CD4-positive, alpha-beta T cell treated with Interleukin-1 beta for 1 hour (primary cell): ENCODE measurements at regions not wholly inside any gene's neighbourhood (a gene's known extent, or its start where the extent isn't known, plus 50 kb on each side); places are given as distances from the start of the nearest gene placed in this dataset.

ENCODE experiments used
- DNase-seq, 2 donors: peaks; one replicate each; pipeline ENCODE4 v3.0.0-alpha.2; 2020 to 2022

DNA sequence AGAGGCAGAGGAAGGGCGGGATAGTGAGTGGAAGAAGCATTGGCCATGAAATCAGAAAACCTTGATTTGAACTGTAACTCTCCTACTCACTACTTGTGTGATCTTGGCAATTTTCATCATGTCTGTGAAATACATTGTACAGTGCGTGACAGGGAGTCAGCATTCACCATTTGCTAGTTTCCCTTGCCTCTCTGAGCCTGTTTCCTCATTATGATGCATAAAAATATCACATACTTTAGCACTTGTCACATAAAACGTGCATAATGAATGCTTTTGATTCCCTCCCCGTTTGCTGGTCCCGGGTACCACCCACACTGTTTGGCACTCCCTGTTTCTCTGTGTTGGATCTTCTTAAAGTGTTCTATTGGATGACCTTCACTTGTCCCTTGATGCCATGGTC lies 101.1 kb upstream of the FRMD6 start:
- no peak for DNase-seq

DNA sequence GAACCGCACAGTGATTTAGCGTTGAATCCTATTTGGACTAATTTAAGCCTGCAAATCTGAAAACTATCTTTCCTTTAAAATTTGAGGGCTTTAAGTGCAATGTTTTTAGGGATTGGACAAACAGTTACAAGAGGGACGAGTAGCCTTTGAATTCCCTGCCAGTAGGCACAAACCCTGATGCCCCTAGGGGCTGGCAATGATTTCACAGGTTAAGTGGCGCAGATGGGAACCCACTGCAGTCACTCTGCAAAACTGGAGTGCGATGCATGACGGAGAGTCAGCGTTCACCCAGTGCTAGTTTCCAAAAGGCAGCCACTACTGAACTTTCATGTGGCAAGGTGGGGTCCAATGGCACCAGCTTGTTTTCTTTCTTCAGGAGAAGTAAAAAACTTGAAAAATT lies 99.4 kb upstream of the FRMD6 start:
- no peak for DNase-seq

DNA sequence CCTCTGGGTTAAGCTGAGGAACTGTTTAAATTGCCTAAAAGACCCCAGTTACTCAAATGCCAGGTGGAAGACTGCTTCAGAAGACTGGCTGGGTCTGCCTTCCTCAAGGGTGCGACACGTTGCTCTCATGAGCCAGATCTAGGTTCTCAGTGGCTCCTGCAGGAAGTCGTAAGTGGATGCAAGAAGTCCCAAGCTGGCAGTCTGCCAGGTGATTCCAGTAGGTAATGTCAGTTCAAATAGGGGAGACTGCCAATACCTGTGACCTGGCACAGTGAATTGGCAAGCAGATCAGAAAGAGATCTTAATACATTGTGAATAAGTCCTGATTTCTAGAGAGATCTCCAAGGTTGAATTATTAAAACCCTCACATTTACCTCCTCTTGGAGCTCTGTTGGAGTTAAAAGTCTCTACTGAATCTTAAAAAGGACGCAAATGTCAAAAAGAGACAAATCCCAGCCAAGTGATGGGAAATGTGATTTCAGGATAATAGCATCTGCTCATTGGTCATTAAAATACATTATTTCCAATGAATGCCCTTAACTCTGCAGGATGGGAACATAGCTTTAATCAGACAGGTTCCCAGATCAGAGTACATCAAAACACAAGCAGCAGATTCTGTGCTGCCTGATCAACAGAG lies 98.8 kb upstream of the FRMD6 start:
- no peak for DNase-seq

DNA sequence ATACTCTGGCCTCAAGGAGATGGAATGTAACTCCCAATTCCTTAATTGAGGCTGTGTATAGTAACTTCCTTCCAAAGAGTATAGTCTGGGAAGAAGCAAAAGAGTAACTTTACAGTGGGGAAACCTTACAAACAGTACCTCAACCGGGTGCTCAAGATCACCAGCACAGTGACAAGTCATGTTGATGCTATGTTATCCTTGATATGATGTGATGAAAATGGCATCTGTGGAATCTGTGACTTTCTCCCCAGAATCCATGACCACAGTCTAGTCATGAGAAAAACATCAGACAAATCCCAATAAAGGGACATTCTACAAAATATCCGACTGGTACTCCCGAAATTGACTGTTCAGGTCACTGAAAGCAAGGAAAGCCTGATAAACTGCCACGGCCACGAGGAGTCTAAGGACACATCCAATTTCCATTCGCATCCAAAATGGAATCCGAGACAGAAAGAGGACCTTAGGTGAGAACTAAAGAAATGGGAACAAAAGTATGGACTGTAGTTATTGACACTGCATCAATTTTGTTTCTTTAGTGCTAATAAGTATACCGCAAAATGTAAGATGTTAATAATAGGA lies 97.3 kb upstream of the FRMD6 start:
- no peak for DNase-seq

DNA sequence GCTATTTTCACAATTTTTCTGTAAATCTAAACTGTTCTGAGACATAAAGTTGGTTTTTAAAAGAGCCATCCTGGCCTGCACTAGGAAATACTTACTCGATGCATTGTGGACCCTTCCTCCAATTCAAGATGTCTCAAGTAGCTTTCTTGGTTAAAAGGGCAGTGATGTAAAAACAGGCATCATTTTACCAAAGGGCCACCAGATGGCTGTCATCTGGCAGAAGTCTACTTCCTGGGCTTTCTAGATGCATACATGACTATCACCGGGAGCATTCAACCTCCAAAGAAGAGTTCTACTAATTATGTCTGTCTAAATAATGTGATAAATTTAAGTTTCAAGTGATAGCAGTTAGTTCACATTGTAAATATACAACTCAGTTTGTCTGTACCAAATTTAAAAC lies 96.8 kb upstream of the FRMD6 start:
- DNase-seq = no peak

DNA sequence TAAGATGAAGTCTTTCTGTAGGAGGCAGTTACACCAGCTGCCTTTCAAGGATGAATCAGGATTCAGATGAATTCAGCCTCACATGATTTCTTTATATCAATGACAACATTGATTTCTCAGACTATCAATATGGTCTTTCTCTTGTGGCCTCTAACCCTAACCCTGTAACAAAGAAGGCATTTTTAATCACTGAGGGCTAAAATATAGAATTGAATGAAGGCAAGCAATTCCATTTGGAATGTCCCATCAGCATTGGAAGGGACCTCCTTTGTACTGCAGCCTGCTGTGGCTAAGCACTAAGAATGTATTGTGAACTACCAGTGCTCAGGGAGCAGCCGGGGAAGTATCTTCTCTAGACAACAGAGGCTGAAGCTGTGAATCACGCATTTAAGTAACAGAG lies 90.6 kb upstream of the FRMD6 start:
- no peak for DNase-seq

DNA sequence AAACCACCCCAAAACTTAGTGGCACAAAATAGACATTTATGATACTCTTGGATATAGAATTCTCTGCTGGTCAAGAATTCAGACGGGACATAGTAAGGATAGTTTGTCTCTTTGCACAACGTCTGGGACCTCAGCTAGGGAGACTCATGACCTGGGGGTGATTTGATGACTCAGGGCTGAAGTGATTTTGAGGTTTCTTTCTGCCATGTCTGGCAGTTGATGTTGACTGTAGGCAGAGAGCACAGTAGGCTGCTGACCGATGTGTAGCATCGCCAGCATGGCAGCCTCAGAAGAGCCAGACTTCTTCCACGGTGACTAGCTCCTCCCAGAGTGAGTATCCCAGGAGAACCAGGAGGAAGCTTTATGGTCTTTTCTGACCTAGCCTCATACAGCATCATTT lies 88.9 kb upstream of the FRMD6 start:
- no peak for DNase-seq

DNA sequence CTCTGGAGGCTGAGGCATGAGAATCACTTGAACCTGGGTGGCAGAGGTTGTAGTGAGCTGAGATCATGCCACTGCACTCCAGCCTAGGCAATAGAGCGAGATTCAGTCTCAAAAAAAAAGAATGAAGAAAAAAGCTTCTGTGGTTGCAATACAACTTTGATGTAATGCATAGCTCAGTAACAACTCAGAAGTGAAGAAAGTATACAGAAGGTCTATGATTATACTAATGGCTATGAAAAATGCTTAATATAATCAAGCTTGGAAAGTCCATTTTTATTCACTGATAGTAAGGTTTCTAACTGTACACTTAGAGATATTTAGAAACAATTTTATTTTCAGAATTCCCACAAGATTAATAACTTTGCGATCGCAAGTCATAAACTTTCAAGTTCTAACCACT lies 88.2 kb upstream of the FRMD6 start:
- no peak for DNase-seq

DNA sequence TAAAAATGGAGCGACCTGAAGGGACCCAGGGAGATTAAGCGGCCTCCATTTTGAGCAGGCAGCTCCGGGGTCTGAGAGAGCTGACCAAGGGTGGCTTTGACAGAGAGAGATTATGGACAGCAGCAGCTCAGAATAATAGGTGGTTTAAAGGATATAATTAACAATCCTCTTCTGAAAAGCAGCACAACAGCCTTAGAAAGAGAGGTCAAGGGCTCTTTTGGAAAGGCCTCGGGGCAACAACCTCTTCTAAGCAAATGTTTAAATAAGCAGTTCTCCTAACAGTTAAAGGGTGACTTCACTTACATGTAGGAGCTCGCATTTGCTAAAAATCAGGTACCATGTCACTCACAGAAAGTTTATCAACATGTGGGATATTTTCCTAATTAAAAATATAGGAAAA lies 87.2 kb upstream of the FRMD6 start:
- DNase-seq = no peak

DNA sequence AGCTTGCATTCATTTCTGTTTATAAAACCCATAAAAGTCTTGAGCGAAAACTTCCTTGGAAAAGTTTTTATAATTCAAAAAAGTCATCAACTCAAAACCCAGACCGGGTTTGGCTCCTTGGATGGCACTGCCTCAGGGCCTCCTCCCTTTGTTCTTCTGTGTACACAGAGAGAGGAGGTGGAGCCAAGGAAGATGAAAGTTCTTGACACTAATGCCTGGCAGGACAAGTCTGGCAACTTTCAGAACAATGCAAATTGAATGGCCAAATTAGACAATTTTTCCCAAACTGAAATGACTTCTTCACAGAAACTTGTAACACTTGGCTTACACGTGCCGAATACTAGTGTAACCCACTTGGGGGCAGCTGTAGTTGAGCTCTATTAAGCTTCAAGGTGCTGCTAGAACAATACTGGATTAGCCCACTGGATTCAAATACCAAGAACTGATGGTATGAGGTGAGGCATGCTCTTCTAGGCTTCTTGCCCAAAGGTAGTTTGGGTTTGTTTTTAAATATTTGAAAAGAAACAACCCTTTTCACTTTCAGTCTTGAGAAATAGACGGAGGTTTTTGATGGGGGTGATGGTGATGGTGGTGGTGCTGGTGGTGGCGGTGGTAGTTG lies 86.6 kb upstream of the FRMD6 start:
- no peak for DNase-seq

DNA sequence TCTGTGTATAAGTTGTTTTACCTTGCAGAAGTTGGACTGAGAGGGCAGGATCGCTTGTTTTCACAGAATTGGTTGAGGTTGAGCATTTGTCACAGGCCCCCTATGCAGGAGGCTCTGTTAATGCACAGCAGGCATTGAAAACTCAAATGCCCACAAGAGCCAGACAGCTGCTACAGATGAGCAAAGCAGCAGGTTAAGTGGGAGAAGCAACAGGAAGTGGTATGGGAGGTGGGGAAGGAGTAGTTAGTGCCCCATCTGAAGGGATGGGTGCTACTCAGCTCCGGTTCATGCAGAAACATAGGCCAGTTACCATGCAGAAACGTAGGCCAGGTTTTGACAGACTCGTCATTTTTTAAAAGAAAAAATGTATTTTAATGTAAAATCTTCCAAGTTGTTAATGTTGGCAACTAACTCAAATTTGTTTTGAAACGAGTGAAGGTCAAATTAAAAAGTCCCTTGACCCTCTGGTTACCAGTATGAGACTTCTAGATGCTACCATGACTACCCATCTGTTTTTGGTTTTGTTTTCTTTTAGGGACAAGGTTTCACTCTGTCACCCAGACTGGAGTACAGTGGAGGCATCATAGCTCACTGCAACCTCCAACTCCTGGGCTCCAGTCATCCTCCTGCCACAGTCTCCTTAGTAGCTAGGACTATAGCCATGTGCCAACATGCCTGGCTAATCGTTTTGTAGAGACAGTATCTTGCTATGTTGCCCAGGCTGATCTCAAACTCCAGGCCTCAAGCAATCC lies 84.7 kb upstream of the FRMD6 start:
- peak in 1 of 2 donors; percentile 1 for DNase-seq

DNA sequence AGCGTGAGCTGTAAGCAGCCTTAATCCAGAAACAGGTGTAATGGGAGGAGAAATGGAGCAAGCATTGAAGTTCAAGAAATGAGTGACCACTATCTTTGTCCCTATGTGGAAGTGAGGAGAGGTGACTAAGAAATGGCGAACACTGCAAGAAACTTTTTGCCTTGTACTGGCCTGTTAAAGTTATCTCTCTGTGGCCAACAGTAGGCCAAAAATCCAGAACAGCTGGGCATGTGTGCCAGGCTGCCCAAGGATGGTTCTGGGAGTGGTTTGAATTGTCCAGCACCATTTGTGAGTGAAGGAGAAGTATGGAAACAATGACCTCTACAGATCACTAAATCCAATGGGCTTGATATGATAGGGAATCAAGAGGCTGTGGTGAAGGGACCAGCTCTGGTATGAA lies 83.3 kb upstream of the FRMD6 start:
- no peak for DNase-seq

DNA sequence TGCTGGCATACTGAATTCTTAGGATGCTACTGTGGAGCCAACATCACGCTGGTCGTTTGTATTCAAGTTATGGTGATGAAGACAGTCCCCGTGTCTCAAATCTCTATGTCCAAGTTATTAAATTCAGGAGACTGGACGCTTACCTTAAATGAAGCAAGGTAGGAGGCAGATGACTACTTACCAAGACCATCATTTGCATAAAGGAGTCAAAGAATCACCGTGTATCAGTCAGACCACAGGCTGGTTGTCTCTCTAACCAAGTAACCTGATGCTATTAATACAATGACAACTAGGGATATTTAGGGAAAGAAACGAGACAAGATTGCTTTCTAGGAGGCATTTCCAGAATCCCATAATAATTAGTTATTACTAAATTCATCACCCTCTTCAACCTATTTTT lies 78.1 kb upstream of the FRMD6 start:
- no peak for DNase-seq

DNA sequence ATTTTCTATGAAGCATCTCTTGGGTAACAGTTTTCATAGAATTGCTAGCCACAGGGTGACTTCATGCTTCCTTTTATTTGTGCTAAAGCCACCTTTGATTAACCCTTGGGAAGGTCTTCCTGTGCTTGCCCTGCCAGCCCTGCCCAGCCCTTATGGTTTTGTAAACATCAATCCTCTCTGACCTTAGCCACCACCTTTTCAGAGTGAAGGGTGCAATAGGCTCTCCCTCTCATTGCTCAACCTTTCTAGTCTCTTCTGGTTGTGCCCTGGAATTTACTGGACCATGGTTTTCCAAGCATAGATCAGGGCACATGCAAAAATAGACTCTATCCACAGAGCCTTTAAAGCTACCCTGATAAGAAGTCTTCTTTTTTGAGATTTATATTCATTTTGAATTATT lies 77.7 kb upstream of the FRMD6 start:
- no peak for DNase-seq

DNA sequence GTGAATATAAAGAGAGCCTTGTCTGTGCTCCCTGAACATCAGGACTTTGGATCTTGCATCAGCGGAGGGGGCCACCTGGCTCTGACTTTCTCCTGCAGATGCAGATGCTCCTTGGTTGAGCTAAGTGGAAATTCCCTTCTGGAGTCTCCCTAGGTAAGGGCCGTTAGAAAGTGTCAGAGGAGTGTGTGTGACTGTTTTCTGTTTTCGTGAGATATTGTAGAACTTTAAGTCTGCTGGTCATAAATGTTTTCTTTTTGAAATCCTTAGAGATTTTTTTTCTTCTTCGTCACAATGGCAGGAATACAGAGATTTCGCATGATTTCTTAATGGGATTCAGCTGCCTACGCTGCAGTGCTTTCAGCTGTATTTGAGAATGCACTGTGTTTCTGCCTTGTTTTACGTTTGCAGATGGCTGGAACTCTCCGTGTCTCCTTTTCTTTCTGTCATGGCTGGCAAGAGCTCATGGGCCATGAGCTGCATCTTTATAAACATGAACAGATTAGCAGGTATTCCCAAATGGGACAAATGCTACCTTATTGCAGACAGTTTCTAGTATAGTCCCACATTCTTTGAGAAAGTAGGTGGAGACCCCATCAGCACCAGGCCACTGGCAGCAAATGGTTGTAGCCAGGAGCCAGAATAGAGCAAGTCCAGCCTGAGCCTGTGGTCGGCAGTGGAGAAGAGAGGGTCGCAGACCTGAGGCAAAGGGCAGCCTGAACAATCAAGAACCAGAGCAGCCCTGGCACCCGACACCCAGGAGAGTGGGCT lies 76.2 kb upstream of the FRMD6 start:
- no peak for DNase-seq

DNA sequence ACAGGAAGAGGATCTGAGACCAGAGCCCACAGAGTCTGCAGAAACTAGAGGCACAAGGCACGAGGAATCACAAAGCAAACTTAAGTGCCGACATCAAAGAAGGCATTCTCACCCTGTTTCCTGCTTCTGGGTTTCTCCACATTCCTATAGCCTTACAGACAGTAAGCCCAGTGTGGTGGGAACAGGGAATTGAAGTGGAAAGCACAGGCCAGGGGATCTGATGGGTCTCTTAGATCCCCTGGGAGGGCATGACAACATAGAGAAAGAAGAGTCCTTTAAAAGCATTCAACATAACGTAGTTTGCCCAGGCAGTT lies 75.6 kb upstream of the FRMD6 start:
- no peak for DNase-seq

DNA sequence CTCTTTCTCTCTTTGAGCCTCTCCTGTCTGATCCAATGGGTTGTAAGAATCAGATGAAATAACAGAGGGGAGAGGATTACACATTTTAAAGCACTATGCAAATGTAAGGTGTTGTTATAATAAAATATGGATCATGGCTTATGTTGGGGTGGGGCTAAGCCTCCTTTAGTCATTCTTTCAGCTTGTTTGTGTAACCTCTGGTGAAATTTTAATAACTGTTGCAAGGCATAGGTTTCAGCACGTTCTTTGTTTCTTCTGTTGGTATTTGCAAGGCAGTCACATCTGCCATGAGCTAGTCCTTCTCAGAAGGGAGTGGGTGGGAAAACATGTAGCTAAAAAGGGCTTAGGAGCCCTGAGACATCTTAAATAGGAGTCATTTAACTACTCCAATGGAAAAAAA lies 74.8 kb upstream of the FRMD6 start:
- DNase-seq = no peak

DNA sequence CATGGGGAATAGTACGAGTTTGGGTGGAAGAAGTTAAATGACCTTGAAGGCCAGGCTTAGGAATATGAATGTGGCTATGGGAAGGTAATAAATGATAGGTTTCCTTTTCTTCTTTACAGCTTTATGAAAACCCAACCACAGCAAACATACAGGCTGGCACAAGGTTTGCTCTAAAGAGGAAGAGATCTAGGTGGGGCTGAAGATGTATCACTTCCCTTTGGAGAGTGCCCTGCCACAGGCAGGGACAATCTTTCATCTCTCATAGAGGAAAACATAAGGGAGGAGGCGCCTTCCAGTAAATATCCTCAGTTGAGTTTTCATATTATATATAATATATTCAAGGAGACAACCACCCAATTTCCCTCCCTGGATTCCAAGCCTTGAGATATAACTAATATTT lies 72.9 kb upstream of the FRMD6 start:
- no peak for DNase-seq

DNA sequence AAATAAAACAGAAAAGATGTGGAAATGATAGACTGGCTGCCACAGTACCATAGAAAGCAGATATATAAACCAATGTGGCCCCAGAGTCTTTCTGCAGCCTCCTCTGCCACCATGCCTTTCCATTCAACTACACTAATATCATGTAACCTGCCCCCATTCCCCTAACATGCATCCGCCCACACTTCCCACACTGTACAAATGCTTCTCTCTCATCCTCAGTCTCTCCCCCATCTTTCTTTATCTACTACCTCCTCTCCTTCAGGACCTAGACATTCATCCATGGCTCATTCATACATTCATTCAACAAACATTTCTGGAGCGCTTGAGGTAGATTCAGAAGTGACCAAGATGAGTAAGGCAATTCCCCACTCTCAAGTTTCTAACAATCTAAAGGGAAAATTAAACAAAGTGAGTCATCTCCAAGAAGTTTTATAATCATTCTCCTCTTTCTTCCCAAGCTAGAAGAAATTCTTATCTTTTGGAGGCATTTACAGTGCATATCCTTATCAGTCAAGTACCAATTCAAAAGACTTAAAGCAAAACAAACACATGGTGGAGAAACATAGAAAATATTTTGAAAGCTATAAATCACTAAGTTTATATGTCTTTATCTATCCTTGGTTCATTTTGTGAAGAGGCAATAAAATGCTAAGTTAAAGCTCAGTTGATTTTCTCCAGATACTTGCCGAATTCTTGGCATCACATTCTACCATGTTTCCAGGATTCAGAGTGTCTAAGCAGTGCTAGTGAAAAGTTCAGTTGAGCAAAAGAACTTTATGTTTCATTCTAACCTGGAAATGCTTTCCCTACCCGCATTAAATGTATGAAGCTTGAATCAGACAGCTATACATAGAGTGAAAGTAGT lies 70.5 kb upstream of the FRMD6 start:
- no peak for DNase-seq

DNA sequence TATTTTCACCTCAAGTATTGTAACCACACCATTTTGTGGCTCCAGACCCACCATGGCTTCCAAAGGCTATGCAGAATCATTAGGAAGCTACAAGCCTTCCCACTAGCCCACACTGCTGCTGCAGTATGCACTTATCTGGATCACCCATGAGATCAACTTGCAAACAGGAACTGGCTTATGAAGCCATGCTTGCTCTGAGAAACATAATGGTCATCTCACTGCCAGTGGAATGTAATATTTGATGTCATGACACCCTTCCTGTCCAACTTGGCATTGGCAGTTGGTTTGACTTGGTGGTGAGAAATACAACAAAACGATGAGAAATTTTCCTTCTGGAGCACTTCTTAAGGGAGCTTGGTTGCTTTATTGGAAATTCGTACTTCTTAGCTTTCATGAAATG lies 69.3 kb upstream of the FRMD6 start:
- no peak for DNase-seq

DNA sequence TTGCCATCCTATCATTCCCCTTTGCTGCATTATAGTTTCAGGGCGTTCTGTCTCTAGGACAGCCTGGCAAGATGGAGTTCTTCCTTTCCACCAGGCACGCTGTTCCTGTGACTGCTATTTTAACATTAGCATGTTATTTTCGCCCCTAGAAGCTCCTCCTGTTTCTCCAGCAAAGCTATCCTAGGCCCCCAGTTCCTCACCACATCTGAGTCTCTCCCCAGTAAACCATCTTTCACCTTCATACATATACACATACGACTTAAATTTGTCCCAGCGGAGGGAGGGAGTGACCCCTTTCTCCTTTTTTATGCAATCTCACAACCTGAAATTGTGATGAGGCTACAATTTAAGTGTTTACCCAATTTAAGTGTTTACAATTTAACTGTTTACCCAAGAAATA lies 66.7 kb upstream of the FRMD6 start:
- no peak for DNase-seq

DNA sequence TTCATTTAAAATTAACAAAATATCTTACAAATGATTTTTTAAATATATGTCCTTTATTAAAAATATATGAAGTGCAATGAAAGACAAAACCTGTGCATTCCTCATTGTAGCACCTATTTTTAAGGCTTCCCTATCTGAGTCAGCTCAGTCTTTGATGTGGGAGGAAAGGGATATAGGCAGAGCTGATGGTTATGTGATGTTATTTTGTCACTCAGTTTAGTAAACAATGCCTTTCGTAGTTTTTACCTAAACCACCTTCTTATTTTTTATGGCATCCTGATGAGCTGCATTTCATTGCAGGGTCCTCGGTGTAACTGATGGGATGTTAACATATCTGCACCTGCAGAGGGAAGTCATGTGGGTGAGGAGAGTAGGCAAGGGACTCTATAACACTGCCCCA lies 58.9 kb upstream of the FRMD6 start:
- DNase-seq = peak in 1 of 2 donors; percentile 0

DNA sequence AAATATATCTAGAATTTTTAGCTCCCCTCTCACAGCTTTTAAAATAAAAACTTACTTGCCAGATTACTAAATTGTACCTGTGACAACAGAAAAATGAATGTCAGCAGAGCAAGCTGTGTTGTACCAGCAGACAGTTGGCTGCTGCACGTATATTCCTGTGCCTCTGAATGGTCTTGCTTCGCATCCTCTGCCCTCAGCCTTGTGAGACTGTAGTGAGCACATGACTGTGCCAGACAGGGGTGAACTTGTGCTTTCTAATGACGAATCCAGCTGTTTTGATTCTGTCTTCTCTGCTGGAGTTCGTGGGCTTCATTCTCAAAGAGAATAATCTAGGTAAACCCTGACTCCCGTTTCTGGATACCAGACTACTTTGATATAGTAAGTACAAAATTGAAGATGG lies 58.3 kb upstream of the FRMD6 start:
- no peak for DNase-seq
